Suppressor macrophage treated with lipopolysaccharide for 1 hour (primary cell): ENCODE measurements at regions not wholly inside any gene's neighbourhood (a gene's known extent, or its start where the extent isn't known, plus 50 kb on each side); places are given as distances from the start of the nearest gene placed in this dataset.

Experiments
- DNase-seq, 3 donors: peaks; one replicate each; pipeline ENCODE4 v3.0.0-alpha.2; 2020 to 2022

GRCh38 chrX:143165778-143166177 is 140.1 kb downstream of the SPANXN4 start:
- DNase-seq = no peak

- DNase-seq = no peak
Measured at GRCh38 chrX:143139681-143140080, 114.0 kb downstream of the SPANXN4 start.

GRCh38 chrX:143121477-143121876 is 95.7 kb downstream of the SPANXN4 start:
- no peak for DNase-seq

- DNase-seq = no peak
Measured at GRCh38 chrX:143115466-143115865, 89.7 kb downstream of the SPANXN4 start.

- no peak for DNase-seq
Measured at GRCh38 chrX:143095816-143096215, 70.1 kb downstream of the SPANXN4 start.

- DNase-seq = no peak
Measured at GRCh38 chrX:143095321-143095720, 69.6 kb downstream of the SPANXN4 start.

- no peak for DNase-seq
Measured at GRCh38 chrX:143094417-143095023, 68.8 kb downstream of the SPANXN4 start.
